Vagina (tissue), 2 donors: ENCODE measurements at regions not wholly inside any gene's neighbourhood (a gene's known extent, or its start where the extent isn't known, plus 50 kb on each side); places are given as distances from the start of the nearest gene placed in this dataset.

Experiments
- POLR2A ChIP-seq, 2 donors: fragments of 450-650 bp; IDR thresholded peaks; one replicate each; pipeline ENCODE4 v1.6.1; 2017; ENCODE audit warnings: antibody characterized with exemption in 2 of 2, mild to moderate bottlenecking in 2 of 2, moderate library complexity in 2 of 2
- POLR2AphosphoS5 ChIP-seq, 2 donors: sonication (generic); formaldehyde crosslinking; IDR thresholded peaks; one replicate each; pipeline ENCODE4 v1.9.0; 2017; ENCODE audit warnings: antibody characterized with exemption in 2 of 2, mild to moderate bottlenecking in 2 of 2, low read depth in 1 of 2; ENCODE audit not compliant: insufficient read depth in 1 of 2
- TF ChIP-seq, protein P1 (sequence below), 3 experiments: fragments of 450-650 bp in 2 of 3; fragments of 200-600 bp in 1 of 3; sonication (generic) in 1 of 3; IDR thresholded peaks; one replicate each; pipeline ENCODE4 v1.5.1; 2017 to 2019; ENCODE audit warnings: antibody characterized with exemption in 3 of 3, mild to moderate bottlenecking in 2 of 3, moderate library complexity in 2 of 3

DNA sequence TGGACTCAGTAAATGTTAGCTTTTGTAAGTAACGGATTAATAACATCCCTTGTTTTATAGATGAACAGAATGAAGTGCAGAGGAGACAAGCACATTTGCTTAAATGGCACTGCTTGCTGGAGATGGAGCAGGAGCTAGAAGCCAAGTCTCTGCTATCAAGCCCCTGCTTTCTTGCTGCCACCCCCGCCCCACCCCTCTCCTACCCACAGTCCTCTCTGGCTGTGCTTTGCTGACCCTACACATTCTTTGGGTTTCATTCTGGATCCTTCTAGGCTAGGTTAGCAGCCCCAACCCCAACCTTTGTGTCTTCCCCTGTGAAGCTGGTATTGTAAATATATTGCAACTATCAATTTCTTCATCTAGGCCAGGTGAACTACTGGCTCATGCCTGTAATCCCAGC lies 77.5 kb upstream of the CAPZB start:
- TF ChIP-seq, protein P1, sequence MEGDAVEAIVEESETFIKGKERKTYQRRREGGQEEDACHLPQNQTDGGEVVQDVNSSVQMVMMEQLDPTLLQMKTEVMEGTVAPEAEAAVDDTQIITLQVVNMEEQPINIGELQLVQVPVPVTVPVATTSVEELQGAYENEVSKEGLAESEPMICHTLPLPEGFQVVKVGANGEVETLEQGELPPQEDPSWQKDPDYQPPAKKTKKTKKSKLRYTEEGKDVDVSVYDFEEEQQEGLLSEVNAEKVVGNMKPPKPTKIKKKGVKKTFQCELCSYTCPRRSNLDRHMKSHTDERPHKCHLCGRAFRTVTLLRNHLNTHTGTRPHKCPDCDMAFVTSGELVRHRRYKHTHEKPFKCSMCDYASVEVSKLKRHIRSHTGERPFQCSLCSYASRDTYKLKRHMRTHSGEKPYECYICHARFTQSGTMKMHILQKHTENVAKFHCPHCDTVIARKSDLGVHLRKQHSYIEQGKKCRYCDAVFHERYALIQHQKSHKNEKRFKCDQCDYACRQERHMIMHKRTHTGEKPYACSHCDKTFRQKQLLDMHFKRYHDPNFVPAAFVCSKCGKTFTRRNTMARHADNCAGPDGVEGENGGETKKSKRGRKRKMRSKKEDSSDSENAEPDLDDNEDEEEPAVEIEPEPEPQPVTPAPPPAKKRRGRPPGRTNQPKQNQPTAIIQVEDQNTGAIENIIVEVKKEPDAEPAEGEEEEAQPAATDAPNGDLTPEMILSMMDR (IDR thresholded peaks at IDR 0.05), result no peak
- TF ChIP-seq POLR2AphosphoS5 (IDR thresholded peaks at IDR 0.05; ENCODE audit: insufficient read depth in 1 of 2, low read depth in 1 of 2) (no peak), POLR2A (IDR thresholded peaks at IDR 0.05) (no peak)
